IMR-90 (cell line): ENCODE measurements at regions not wholly inside any gene's neighbourhood (a gene's known extent, or its start where the extent isn't known, plus 50 kb on each side); places are given as distances from the start of the nearest gene placed in this dataset.

ENCODE experiments used
- ATAC-seq: fragments of 200-7000 bp; cut with Tn5 transposase; 2 replicates; pipeline ENCODE4 v1.9.1; 2020; ENCODE audit warnings: low read depth, mild to moderate bottlenecking, moderate library complexity
- BruUV-seq: library from RNA; stranded (reverse); fragments of 400-500 nt; replicated peaks from 2 replicates; lab custom pipeline; 2021; lab: Mats Ljungman, UMichigan
- CTCF ChIA-PET: fragments of 300-600 bp; formaldehyde crosslinking; extraction: SDS; loops from one replicate; lab custom pipeline; 2021; ENCODE audit warnings: antibody characterized with exemption; lab: Yijun Ruan, JAX
- POLR2A ChIA-PET: fragments of 300-600 bp; sonication (Branson Sonifier 250); formaldehyde crosslinking; loops from one replicate; lab custom pipeline; 2022; ENCODE audit warnings: antibody characterized with exemption; ENCODE audit not compliant: unreplicated experiment; lab: Charles Lee
- DNase-seq: peaks from one replicate; pipeline ENCODE4 v3.0.0; 2013
- H2AFZ ChIP-seq: replicated peaks from 2 replicates; pipeline ENCODE3; 2013; ENCODE audit warnings: low read length, mild to moderate bottlenecking; ENCODE audit not compliant: poor library complexity
- H2AK5ac ChIP-seq: 2 replicates; pipeline ENCODE4 v1.6.1; 2013; ENCODE audit warnings: low read depth, low read length, inconsistent platforms
- H2AK9ac ChIP-seq: replicated peaks from 2 replicates; pipeline ENCODE3; 2013; ENCODE audit warnings: mild to moderate bottlenecking, low read depth, low read length, moderate library complexity; ENCODE audit not compliant: poor library complexity
- H2BK120ac ChIP-seq: 2 replicates; pipeline ENCODE4 v1.6.1; 2013; ENCODE audit warnings: low read depth, low read length, inconsistent platforms
- H2BK15ac ChIP-seq: 3 replicates; pipeline ENCODE4 v1.6.1; 2013; ENCODE audit warnings: low read depth, low read length, inconsistent platforms
- H2BK20ac ChIP-seq: 2 replicates; pipeline ENCODE4 v1.6.1; 2013; ENCODE audit warnings: low read depth, mild to moderate bottlenecking, inconsistent platforms, low read length, moderate library complexity
- H2BK5ac ChIP-seq: 2 replicates; pipeline ENCODE4 v1.6.1; 2013; ENCODE audit warnings: mild to moderate bottlenecking, low read depth, low read length, inconsistent platforms; ENCODE audit not compliant: poor library complexity, severe bottlenecking
- H3K14ac ChIP-seq: replicated peaks from 2 replicates; pipeline ENCODE4 v1.6.1; 2013; ENCODE audit warnings: low read depth, low read length, inconsistent platforms
- H3K18ac ChIP-seq: 2 replicates; pipeline ENCODE4 v1.6.1; 2013; ENCODE audit warnings: low read depth, low read length, control low read depth
- H3K23ac ChIP-seq: 2 replicates; pipeline ENCODE4 v1.6.1; 2013; ENCODE audit warnings: low read depth, low read length, inconsistent platforms
- H3K27ac ChIP-seq: 2 replicates; pipeline ENCODE4 v1.5.1; 2013; ENCODE audit warnings: mild to moderate bottlenecking, control low read depth, low read length; ENCODE audit not compliant: insufficient read depth
- H3K27me3 ChIP-seq: 2 replicates; pipeline ENCODE4 v1.6.1; 2013; ENCODE audit warnings: low read length; ENCODE audit not compliant: control insufficient read depth, insufficient read depth
- H3K36me3 ChIP-seq: 2 replicates; pipeline ENCODE4 v1.6.1; 2013; ENCODE audit warnings: low read length, mixed read lengths; ENCODE audit not compliant: control insufficient read depth, insufficient read depth
- H3K4ac ChIP-seq: 2 replicates; pipeline ENCODE4 v1.6.1; 2013; ENCODE audit warnings: low read depth, low read length, inconsistent platforms
- H3K4me1 ChIP-seq: 2 replicates; pipeline ENCODE4 v1.6.1; 2013; ENCODE audit warnings: low read length, mixed read lengths; ENCODE audit not compliant: control insufficient read depth, insufficient read depth
- H3K4me2 ChIP-seq: 2 replicates; pipeline ENCODE4 v1.6.1; 2013; ENCODE audit warnings: low read depth, mild to moderate bottlenecking, control low read depth, low read length, moderate library complexity
- H3K4me3 ChIP-seq: 2 replicates; pipeline ENCODE4 v1.5.1; 2013; ENCODE audit warnings: low read depth, mild to moderate bottlenecking, control low read depth, low read length, moderate library complexity; ENCODE audit not compliant: insufficient read depth
- H3K56ac ChIP-seq: 2 replicates; pipeline ENCODE4 v1.6.1; 2013; ENCODE audit warnings: low read length, inconsistent platforms; ENCODE audit not compliant: insufficient read depth; ENCODE audit errors: extremely low read depth
- H3K79me1 ChIP-seq, 2 experiments: 2 replicates each; pipeline ENCODE4 v1.6.1; 2013; ENCODE audit warnings: low read length in 2 of 2, inconsistent platforms in 1 of 2, low read depth in 1 of 2
- H3K9ac ChIP-seq: 2 replicates; pipeline ENCODE4 v1.6.1; 2013; ENCODE audit warnings: low read depth, low read length, control low read depth
- H3K9me1 ChIP-seq: 2 replicates; pipeline ENCODE4 v1.6.1; 2013; ENCODE audit warnings: low read length, inconsistent platforms; ENCODE audit not compliant: insufficient read depth
- H3K9me3 ChIP-seq: 2 replicates; pipeline ENCODE4 v1.6.1; 2013; ENCODE audit warnings: low read length; ENCODE audit not compliant: control insufficient read depth, insufficient read depth
- H4K20me1 ChIP-seq: 2 replicates; pipeline ENCODE4 v1.6.1; 2013; ENCODE audit warnings: low read length, inconsistent platforms; ENCODE audit not compliant: insufficient read depth
- H4K5ac ChIP-seq: 2 replicates; pipeline ENCODE4 v1.6.1; 2013; ENCODE audit warnings: mild to moderate bottlenecking, low read depth, low read length, control low read depth
- H4K8ac ChIP-seq, 2 experiments: 2 replicates each; pipeline ENCODE4 v1.6.1; 2013; ENCODE audit warnings: low read depth in 2 of 2, low read length in 2 of 2, control low read depth in 1 of 2, inconsistent platforms in 1 of 2
- H4K91ac ChIP-seq: 2 replicates; pipeline ENCODE4 v1.6.1; 2013; ENCODE audit warnings: low read depth, low read length, inconsistent platforms; ENCODE audit not compliant: insufficient read depth
- BHLHE40 ChIP-seq: fragments of 150-350 bp; IDR thresholded peaks from 2 replicates; pipeline ENCODE4 v1.6.1; 2016; ENCODE audit warnings: mild to moderate bottlenecking, low read depth, low read length
- FOS ChIP-seq: fragments of 150-350 bp; IDR thresholded peaks from 2 replicates; pipeline ENCODE4 v1.6.1; 2016; ENCODE audit warnings: low read depth, low read length
- MAFK ChIP-seq: IDR thresholded peaks from 2 replicates; pipeline ENCODE4 v1.6.1; 2012; ENCODE audit warnings: low read depth, low read length, improper control_type of control experiment
- MAZ ChIP-seq: IDR thresholded peaks from 2 replicates; pipeline ENCODE4 v1.6.1; 2012; ENCODE audit warnings: low read depth, mild to moderate bottlenecking, low read length, improper control_type of control experiment, moderate library complexity, borderline replicate concordance
- MXI1 ChIP-seq: IDR thresholded peaks from 2 replicates; pipeline ENCODE4 v1.6.1; 2012; ENCODE audit warnings: low read depth, mild to moderate bottlenecking, low read length, moderate library complexity, borderline replicate concordance
- NFE2L2 ChIP-seq: fragments of 150-350 bp; IDR thresholded peaks from 2 replicates; pipeline ENCODE4 v1.6.1; 2016; ENCODE audit warnings: low read depth, mild to moderate bottlenecking, low read length
- POLR2A ChIP-seq: IDR thresholded peaks from 2 replicates; pipeline ENCODE4 v1.6.1; 2012; ENCODE audit warnings: mild to moderate bottlenecking, low read depth, low read length
- RAD21 ChIP-seq: IDR thresholded peaks from 2 replicates; pipeline ENCODE4 v1.6.1; 2012; ENCODE audit warnings: low read length, improper control_type of control experiment
- RFX5 ChIP-seq: IDR thresholded peaks from 2 replicates; pipeline ENCODE4 v1.8.0; 2012; ENCODE audit warnings: low read depth, mild to moderate bottlenecking, low read length, moderate library complexity
- SMC3 ChIP-seq: fragments of 150-350 bp; IDR thresholded peaks from 2 replicates; pipeline ENCODE4 v1.6.1; 2016; ENCODE audit warnings: low read depth, mild to moderate bottlenecking, antibody characterized with exemption, low read length, moderate library complexity
- dilution Hi-C: fragments of 300-500 bp; cut with HindIII; formaldehyde crosslinking; loops from one replicate; pipeline ENCODE4 v1.14.3; 2018; ENCODE audit warnings: low sequenced_read_pairs; ENCODE audit not compliant: unreplicated experiment
- in situ Hi-C: fragments of 300-500 bp; cut with MboI; formaldehyde crosslinking; loops from 3 replicates; pipeline ENCODE4 v1.14.3; 2019; ENCODE audit warnings: low sequenced_read_pairs, inconsistent platforms, mixed read lengths
- intact Hi-C: fragments of 100-400 bp; cut with micrococcal nuclease; formaldehyde crosslinking; loops from 2 replicates; pipeline ENCODE4 v1.10.0; 2022
- TF ChIP-seq, protein P1 (sequence below): fragments of 150-350 bp; IDR thresholded peaks from 2 replicates; pipeline ENCODE4 v1.6.1; 2016; ENCODE audit warnings: low read depth, mild to moderate bottlenecking, low read length, moderate library complexity, borderline replicate concordance
- TF ChIP-seq, protein P2 (sequence below): conservative IDR thresholded peaks from 2 replicates; pipeline ENCODE4 v1.5.1; 2012; ENCODE audit warnings: mild to moderate bottlenecking, low read depth, low read length, improper control_type of control experiment
- TF ChIP-seq, protein P3 (sequence below): fragments of 150-350 bp; IDR thresholded peaks from 2 replicates; pipeline ENCODE4 v1.6.1; 2017; ENCODE audit warnings: mild to moderate bottlenecking, antibody characterized with exemption, low read length, low read depth

DNA sequence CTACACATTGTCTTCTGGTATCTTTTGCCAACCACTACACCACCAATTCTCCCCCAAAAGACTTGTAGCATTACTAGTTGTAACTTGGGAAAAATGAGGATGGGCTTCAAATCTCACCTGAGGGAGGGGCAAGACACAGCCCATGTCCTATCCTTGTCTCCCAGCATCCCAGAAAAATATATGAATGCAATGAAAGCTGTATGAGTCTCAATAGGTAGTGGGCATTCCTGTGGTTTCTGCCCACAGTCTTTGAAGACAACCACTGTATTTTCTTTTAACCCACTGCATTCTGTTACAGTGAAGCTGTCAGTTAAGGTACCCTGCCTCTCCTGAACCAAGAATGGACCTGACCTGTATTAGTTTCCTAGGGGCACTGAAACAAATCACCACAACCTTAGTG, 336.2 kb upstream of the TMPO start:
- no peak for ATAC-seq
- H3K79me1 ChIP-seq: no peaks in the 10 kb centered on the region
- H3K4me3 ChIP-seq: no peak overlapping the region
- no peaks in the 10 kb centered on the region for H3K9me1 ChIP-seq
- no peak overlapping the region for H3K4me2 ChIP-seq
- ChIA-PET POLR2A (no interaction called here), CTCF (no interaction called here)
- no peak overlapping the region for H4K5ac ChIP-seq
- H3K27me3 ChIP-seq: no peaks in the 10 kb centered on the region
- H2BK120ac ChIP-seq: no peak overlapping the region
- H4K8ac ChIP-seq: no peak overlapping the region
- no peak overlapping the region for H3K9ac ChIP-seq
- dilution Hi-C loops: no loop called here
- no peak overlapping the region for H3K56ac ChIP-seq
- H3K23ac ChIP-seq: no peak overlapping the region
- no peak overlapping the region for H2BK20ac ChIP-seq
- H3K9me3 ChIP-seq: no peaks in the 10 kb centered on the region
- H2AK9ac ChIP-seq: no peak overlapping the region
- no peaks in the 10 kb centered on the region for H3K4me1 ChIP-seq
- no peak for TF ChIP-seq POLR2A
- no peak for TF ChIP-seq MAZ
- TF ChIP-seq MAFK: no peak
- no peak for TF ChIP-seq MXI1
- no peak for TF ChIP-seq RAD21
- TF ChIP-seq SMC3: no peak
- TF ChIP-seq NFE2L2: no peak
- TF ChIP-seq, protein P1, sequence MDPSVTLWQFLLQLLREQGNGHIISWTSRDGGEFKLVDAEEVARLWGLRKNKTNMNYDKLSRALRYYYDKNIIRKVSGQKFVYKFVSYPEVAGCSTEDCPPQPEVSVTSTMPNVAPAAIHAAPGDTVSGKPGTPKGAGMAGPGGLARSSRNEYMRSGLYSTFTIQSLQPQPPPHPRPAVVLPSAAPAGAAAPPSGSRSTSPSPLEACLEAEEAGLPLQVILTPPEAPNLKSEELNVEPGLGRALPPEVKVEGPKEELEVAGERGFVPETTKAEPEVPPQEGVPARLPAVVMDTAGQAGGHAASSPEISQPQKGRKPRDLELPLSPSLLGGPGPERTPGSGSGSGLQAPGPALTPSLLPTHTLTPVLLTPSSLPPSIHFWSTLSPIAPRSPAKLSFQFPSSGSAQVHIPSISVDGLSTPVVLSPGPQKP: no peak
- TF ChIP-seq FOS: no peak
- TF ChIP-seq, protein P2, sequence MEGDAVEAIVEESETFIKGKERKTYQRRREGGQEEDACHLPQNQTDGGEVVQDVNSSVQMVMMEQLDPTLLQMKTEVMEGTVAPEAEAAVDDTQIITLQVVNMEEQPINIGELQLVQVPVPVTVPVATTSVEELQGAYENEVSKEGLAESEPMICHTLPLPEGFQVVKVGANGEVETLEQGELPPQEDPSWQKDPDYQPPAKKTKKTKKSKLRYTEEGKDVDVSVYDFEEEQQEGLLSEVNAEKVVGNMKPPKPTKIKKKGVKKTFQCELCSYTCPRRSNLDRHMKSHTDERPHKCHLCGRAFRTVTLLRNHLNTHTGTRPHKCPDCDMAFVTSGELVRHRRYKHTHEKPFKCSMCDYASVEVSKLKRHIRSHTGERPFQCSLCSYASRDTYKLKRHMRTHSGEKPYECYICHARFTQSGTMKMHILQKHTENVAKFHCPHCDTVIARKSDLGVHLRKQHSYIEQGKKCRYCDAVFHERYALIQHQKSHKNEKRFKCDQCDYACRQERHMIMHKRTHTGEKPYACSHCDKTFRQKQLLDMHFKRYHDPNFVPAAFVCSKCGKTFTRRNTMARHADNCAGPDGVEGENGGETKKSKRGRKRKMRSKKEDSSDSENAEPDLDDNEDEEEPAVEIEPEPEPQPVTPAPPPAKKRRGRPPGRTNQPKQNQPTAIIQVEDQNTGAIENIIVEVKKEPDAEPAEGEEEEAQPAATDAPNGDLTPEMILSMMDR: no peak
- no peak for TF ChIP-seq RFX5
- TF ChIP-seq BHLHE40: no peak
- TF ChIP-seq, protein P3, sequence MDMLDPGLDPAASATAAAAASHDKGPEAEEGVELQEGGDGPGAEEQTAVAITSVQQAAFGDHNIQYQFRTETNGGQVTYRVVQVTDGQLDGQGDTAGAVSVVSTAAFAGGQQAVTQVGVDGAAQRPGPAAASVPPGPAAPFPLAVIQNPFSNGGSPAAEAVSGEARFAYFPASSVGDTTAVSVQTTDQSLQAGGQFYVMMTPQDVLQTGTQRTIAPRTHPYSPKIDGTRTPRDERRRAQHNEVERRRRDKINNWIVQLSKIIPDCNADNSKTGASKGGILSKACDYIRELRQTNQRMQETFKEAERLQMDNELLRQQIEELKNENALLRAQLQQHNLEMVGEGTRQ: no peak
- H3K4ac ChIP-seq: no peak overlapping the region
- intact Hi-C loops: no loop called here
- no peaks in the 10 kb centered on the region for H4K20me1 ChIP-seq
- H2AK5ac ChIP-seq: no peak overlapping the region
- no peak overlapping the region for H4K91ac ChIP-seq
- H3K36me3 ChIP-seq: no peaks in the 10 kb centered on the region
- no peak overlapping the region for H2BK15ac ChIP-seq
- BruUV-seq: no TSS peak
- no peak overlapping the region for H3K14ac ChIP-seq
- H2AFZ ChIP-seq: no peak overlapping the region
- no peak overlapping the region for H3K18ac ChIP-seq
- H2BK5ac ChIP-seq: no peak overlapping the region
- in situ Hi-C loops: no loop called here
- DNase-seq: no peak
- no peak overlapping the region for H3K27ac ChIP-seq
